ENCODE measurements at regions not wholly inside any gene's neighbourhood (a gene's known extent, or its start where the extent isn't known, plus 50 kb on each side); places are given as distances from the start of the nearest gene placed in this dataset.

DNA sequence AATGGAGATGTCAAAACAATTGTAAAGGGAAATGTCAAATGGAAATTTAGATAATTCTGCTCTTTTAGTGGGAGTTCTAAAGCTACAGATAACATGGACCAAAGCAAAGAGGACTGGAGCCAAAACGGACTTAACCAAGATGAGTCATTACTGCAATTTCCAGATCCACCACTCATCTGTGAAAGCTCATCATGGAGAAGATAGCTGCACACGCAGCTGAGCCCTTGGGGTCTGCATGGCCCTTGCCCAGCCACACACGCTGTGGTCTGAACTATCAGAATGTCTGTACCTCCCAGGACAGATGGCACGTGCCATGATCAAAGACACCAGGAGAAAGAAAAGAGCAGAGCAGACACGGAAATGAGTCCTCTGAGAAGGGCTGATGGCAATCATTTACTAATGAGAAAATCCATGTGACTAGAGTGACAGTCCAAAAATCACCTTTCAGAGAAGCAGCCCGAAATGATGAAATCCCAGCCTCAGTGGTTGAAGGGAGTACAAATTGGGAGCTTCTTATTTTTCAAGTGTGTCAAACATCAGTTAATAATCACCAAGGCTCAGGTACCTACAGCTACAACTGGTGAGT is 177.9 kb upstream of the MGMT start:
- TF ChIP-seq TAF1 (IDR thresholded peaks at IDR 0.05; ENCODE audit: borderline replicate concordance, insufficient read depth, low read length) (no peak), SIN3A (IDR thresholded peaks at IDR 0.05; ENCODE audit: borderline replicate concordance, insufficient read depth, low read length) (no peak)

Measured in PFSK-1 (cell line).